NT2/D1 (cell line): ENCODE measurements at regions not wholly inside any gene's neighbourhood (a gene's known extent, or its start where the extent isn't known, plus 50 kb on each side); places are given as distances from the start of the nearest gene placed in this dataset.

ENCODE experiments used
- YY1 ChIP-seq: IDR thresholded peaks from 2 replicates; pipeline ENCODE4 v1.6.1; 2011; ENCODE audit not compliant: insufficient read length, insufficient read depth
- ZNF274 ChIP-seq: IDR thresholded peaks from 2 replicates; pipeline ENCODE4 v1.6.1; 2011; ENCODE audit warnings: mild to moderate bottlenecking, low read depth, low read length

- TF ChIP-seq ZNF274 (no peak), YY1 (no peak)
Observed at GRCh38 chr1:193794239-193794638, 607.8 kb upstream of the B3GALT2 start.
